ENCODE measurements at regions not wholly inside any gene's neighbourhood (a gene's known extent, or its start where the extent isn't known, plus 50 kb on each side); places are given as distances from the start of the nearest gene placed in this dataset.

DNA sequence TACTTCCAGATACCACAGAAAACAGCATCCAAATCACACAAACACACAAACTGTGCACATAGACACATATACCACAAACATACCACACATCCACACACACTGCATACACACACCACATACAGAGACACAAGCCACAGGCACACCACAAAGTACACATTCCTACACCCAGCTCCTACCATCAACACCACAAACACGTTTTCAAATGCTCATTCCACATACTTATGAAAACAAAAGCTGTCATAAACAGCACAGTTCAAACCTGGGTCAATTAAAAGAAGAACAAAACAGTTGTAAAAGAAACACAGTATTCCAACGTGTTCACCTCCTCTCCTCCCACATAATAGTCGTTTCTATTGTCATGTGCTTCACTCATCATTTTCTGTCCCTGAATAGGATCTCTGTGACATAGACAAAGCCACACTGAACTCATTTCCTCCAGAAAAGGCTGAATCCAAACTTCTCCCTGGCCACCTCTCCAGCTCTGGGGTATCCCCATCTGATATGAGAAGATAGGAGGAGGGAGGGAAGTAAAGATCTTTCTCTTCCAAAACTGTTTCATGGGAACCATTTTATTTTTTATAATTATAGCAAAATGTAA lies 89.2 kb downstream of the CXCL12 start:
- intact Hi-C loops (cut with micrococcal nuclease): no loop called here
- POLR2A ChIA-PET: no interaction called here
- RAD21 ChIA-PET (ENCODE audit: low non-redundant PET in 1 of 2, low total read pairs in 2 of 2, uncharacterized antibody in 2 of 2, unreplicated experiment in 2 of 2): no interaction called here
- no peak for TF ChIP-seq EGR1 (IDR thresholded peaks at IDR 0.05; ENCODE audit: low read depth)
- TF ChIP-seq EZH2phosphoT487 (IDR thresholded peaks at IDR 0.05; ENCODE audit: borderline replicate concordance): no peak
- TF ChIP-seq, protein P1, sequence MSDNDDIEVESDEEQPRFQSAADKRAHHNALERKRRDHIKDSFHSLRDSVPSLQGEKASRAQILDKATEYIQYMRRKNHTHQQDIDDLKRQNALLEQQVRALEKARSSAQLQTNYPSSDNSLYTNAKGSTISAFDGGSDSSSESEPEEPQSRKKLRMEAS (IDR thresholded peaks at IDR 0.05): no peak
- TF ChIP-seq, protein P2, sequence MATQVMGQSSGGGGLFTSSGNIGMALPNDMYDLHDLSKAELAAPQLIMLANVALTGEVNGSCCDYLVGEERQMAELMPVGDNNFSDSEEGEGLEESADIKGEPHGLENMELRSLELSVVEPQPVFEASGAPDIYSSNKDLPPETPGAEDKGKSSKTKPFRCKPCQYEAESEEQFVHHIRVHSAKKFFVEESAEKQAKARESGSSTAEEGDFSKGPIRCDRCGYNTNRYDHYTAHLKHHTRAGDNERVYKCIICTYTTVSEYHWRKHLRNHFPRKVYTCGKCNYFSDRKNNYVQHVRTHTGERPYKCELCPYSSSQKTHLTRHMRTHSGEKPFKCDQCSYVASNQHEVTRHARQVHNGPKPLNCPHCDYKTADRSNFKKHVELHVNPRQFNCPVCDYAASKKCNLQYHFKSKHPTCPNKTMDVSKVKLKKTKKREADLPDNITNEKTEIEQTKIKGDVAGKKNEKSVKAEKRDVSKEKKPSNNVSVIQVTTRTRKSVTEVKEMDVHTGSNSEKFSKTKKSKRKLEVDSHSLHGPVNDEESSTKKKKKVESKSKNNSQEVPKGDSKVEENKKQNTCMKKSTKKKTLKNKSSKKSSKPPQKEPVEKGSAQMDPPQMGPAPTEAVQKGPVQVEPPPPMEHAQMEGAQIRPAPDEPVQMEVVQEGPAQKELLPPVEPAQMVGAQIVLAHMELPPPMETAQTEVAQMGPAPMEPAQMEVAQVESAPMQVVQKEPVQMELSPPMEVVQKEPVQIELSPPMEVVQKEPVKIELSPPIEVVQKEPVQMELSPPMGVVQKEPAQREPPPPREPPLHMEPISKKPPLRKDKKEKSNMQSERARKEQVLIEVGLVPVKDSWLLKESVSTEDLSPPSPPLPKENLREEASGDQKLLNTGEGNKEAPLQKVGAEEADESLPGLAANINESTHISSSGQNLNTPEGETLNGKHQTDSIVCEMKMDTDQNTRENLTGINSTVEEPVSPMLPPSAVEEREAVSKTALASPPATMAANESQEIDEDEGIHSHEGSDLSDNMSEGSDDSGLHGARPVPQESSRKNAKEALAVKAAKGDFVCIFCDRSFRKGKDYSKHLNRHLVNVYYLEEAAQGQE (IDR thresholded peaks at IDR 0.05; ENCODE audit: low read depth): no peak
- no peak for TF ChIP-seq SP1 (IDR thresholded peaks at IDR 0.05; ENCODE audit: low read depth)
- TF ChIP-seq SRF (IDR thresholded peaks at IDR 0.05; ENCODE audit: low read depth): no peak
- TF ChIP-seq EZH2 (IDR thresholded peaks at IDR 0.05): no peak
- no peak for TF ChIP-seq POLR2A (IDR thresholded peaks at IDR 0.05; ENCODE audit: borderline replicate concordance, extremely low read depth, insufficient read depth, insufficient read length)
- no peak for TF ChIP-seq RAD21 (IDR thresholded peaks at IDR 0.05; ENCODE audit: low read depth)
- no peak for TF ChIP-seq POLR2AphosphoS5 (IDR thresholded peaks at IDR 0.05; ENCODE audit: low read depth, low read length)
- no peak for TF ChIP-seq JUND (IDR thresholded peaks at IDR 0.05)
- no peak for TF ChIP-seq SIN3A (IDR thresholded peaks at IDR 0.05; ENCODE audit: low read depth)
- no peak for TF ChIP-seq ZFX (IDR thresholded peaks at IDR 0.05)
- TF ChIP-seq ELF1 (IDR thresholded peaks at IDR 0.05; ENCODE audit: borderline replicate concordance, low read depth): no peak
- no peak for TF ChIP-seq ZNF274 (IDR thresholded peaks at IDR 0.05; ENCODE audit: low read depth, low read length)
- TF ChIP-seq, protein P3, sequence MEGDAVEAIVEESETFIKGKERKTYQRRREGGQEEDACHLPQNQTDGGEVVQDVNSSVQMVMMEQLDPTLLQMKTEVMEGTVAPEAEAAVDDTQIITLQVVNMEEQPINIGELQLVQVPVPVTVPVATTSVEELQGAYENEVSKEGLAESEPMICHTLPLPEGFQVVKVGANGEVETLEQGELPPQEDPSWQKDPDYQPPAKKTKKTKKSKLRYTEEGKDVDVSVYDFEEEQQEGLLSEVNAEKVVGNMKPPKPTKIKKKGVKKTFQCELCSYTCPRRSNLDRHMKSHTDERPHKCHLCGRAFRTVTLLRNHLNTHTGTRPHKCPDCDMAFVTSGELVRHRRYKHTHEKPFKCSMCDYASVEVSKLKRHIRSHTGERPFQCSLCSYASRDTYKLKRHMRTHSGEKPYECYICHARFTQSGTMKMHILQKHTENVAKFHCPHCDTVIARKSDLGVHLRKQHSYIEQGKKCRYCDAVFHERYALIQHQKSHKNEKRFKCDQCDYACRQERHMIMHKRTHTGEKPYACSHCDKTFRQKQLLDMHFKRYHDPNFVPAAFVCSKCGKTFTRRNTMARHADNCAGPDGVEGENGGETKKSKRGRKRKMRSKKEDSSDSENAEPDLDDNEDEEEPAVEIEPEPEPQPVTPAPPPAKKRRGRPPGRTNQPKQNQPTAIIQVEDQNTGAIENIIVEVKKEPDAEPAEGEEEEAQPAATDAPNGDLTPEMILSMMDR (IDR thresholded peaks at IDR 0.05 in 2 of 3, conservative IDR thresholded peaks at IDR 0.05 in 1 of 3; ENCODE audit: borderline replicate concordance in 1 of 3, insufficient read depth in 1 of 3, low read depth in 2 of 3, low read length in 2 of 3): no peak
- TF ChIP-seq CBX3 (IDR thresholded peaks at IDR 0.05; ENCODE audit: low read depth): no peak
- TF ChIP-seq, protein P4, sequence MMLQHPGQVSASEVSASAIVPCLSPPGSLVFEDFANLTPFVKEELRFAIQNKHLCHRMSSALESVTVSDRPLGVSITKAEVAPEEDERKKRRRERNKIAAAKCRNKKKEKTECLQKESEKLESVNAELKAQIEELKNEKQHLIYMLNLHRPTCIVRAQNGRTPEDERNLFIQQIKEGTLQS (IDR thresholded peaks at IDR 0.05): no peak
- TF ChIP-seq CEBPB (IDR thresholded peaks at IDR 0.05; ENCODE audit: low read depth): no peak
- TF ChIP-seq FOSL1 (IDR thresholded peaks at IDR 0.05; ENCODE audit: low read depth): no peak
- H3K27me3 ChIP-seq (ENCODE audit: insufficient read depth, low read length): peaks cover 16% of the 10 kb centered on the region
- H2AFZ ChIP-seq (ENCODE audit: low read depth, low read length, poor library complexity, severe bottlenecking): no peak overlapping the region
- H3K36me3 ChIP-seq (ENCODE audit: control insufficient read depth in 1 of 2, insufficient read depth in 2 of 2, low read length in 2 of 2): no peaks in the 10 kb centered on the region
- H4K20me1 ChIP-seq (ENCODE audit: insufficient read depth): no peaks in the 10 kb centered on the region
- H3K9me2 ChIP-seq (ENCODE audit: insufficient read depth): no peaks in the 10 kb centered on the region
- peaks cover 0 to 1% of the 10 kb centered on the region in 2 experiments; a peak in 1 of 4 replicates for H3K4me1 ChIP-seq (ENCODE audit: control insufficient read depth in 1 of 2, insufficient read depth in 2 of 2, low read length in 2 of 2)
- no peaks in the 10 kb centered on the region for H3K9me3 ChIP-seq (ENCODE audit: control insufficient read depth in 1 of 2, insufficient read depth in 1 of 2, low read depth in 1 of 2, low read length in 2 of 2)
- no TSS peak for BruUV-seq (replicated peaks)
- no peak overlapping the region for H3K9ac ChIP-seq (ENCODE audit: low read length)
- DNase-seq (ENCODE audit: low read depth, low spot score): no peak
- H3K4me2 ChIP-seq (ENCODE audit: low read length): no peak overlapping the region
- CTCF ChIA-PET: no interaction called here
- H3K4me3 ChIP-seq (replicated peaks in 1 of 2; ENCODE audit: low read depth in 1 of 2, low read length in 2 of 2): no peak overlapping the region
- no peak overlapping the region for H3K27ac ChIP-seq (ENCODE audit: low read depth, low read length)
- no peaks in the 10 kb centered on the region for H3K79me2 ChIP-seq (ENCODE audit: insufficient read depth, low read length)
- no peak for ATAC-seq

Measured in HCT116 (cell line).